Retinal pigment epithelial cell (primary cell): ENCODE measurements at regions not wholly inside any gene's neighbourhood (a gene's known extent, or its start where the extent isn't known, plus 50 kb on each side); places are given as distances from the start of the nearest gene placed in this dataset.

Experiments
- DNase-seq: peaks from one replicate; pipeline ENCODE4 v3.0.0-alpha.2; 2010; ENCODE audit warnings: low read depth
- H3K4me3 ChIP-seq: 2 replicates; pipeline ENCODE4 v1.5.1; 2011; ENCODE audit warnings: mild to moderate bottlenecking, low read length, control low read depth, moderate library complexity
- TF ChIP-seq, protein P1 (sequence below): conservative IDR thresholded peaks from 2 replicates; pipeline ENCODE4 v1.5.1; 2011; ENCODE audit warnings: low read depth, low read length, control low read depth, inconsistent platforms

DNA sequence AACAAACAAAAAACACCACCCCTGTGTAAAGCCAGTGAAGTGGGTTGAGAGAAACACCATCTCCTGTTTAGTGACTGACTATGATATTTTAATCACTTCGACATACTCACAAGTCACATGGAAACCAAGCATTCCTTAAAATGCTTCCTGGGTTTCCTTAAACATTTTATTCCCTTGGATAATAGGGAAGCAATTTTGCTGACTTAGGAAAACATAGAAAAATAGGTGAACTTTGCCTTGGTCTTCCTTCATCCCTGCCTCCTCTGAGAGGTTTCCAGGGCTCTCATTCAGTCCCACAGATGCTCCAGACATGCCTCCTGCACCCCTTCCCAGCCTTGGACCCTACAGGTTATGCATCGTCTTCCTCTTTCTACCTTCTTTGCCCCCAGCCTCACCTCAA, 122.6 kb upstream of the SERPINE2 start:
- TF ChIP-seq, protein P1, sequence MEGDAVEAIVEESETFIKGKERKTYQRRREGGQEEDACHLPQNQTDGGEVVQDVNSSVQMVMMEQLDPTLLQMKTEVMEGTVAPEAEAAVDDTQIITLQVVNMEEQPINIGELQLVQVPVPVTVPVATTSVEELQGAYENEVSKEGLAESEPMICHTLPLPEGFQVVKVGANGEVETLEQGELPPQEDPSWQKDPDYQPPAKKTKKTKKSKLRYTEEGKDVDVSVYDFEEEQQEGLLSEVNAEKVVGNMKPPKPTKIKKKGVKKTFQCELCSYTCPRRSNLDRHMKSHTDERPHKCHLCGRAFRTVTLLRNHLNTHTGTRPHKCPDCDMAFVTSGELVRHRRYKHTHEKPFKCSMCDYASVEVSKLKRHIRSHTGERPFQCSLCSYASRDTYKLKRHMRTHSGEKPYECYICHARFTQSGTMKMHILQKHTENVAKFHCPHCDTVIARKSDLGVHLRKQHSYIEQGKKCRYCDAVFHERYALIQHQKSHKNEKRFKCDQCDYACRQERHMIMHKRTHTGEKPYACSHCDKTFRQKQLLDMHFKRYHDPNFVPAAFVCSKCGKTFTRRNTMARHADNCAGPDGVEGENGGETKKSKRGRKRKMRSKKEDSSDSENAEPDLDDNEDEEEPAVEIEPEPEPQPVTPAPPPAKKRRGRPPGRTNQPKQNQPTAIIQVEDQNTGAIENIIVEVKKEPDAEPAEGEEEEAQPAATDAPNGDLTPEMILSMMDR = no peak
- H3K4me3 ChIP-seq = no peak overlapping the region

DNA sequence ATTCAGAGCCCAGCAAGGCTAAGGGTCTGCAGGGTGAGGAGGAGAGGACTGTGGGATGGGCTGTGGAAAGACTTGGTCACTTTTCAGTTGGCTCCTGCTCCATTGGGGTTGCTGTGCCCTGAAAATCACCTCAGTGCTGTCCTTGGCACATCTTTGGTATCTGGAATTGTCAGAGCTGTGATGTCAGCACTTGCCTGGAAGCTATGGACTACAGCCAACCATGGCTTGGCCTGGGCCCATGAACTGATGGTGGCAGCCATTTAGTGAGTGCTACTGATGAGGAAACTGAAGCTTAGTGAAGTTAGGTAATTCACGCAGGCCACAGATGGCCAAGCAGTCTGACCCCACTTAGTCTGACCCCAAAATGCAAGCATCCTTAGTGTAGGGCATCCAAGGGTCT, 121.8 kb upstream of the SERPINE2 start:
- TF ChIP-seq, protein P1 = no peak
- H3K4me3 ChIP-seq = no peak overlapping the region
- no peak for DNase-seq

More for the DNA sequence above, 122.6 kb upstream of the SERPINE2 start:
- DNase-seq = no peak

DNA sequence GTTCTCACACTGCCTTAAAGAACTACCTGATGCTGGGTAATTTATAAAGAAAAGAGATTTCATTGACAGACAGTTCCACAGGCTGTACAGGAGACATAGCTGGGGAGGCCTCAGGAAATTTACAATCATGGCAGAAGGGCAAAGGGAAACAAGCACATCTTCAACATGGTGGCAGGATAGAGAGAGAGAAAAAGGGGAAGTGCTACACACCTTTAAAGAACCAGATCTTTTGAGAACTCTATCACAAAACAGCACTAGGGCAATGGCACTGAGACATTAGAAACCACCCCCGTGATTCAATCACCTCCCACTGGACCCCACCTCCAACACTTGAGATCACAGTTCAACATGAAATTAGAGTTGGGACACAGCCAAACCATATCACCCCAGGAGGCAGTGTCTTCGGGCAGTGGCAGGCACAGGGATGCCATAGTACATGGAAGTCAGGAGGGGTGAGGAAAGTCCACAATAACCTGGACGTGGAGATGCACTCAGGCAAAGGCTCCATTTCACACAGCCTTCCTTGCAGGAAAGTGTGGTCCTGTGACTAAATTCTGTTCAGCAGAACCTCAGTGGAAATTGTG, 120.4 kb upstream of the SERPINE2 start:
- no peak overlapping the region for H3K4me3 ChIP-seq
- TF ChIP-seq, protein P1 = no peak
- DNase-seq = no peak

DNA sequence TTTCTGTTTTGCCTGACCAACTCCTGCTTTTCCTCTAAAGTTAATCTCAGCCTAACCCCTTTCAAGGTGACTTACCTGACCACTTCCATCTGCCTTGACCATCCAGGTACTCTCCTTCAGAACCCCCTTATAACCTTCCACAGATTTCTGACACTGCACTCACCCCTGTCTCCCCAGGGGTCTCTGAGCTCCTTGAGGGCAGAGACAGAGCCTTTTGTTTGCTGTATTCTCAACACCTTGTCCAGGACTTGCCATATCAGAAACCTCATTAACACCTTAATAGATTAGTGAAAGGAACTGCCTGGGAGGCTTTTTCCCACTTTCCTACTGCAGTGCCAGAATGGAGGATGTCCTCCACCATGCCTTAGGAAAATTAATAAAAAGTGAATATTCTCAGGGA, 119.7 kb upstream of the SERPINE2 start:
- no peak for DNase-seq
- no peak overlapping the region for H3K4me3 ChIP-seq
- TF ChIP-seq, protein P1 = no peak

DNA sequence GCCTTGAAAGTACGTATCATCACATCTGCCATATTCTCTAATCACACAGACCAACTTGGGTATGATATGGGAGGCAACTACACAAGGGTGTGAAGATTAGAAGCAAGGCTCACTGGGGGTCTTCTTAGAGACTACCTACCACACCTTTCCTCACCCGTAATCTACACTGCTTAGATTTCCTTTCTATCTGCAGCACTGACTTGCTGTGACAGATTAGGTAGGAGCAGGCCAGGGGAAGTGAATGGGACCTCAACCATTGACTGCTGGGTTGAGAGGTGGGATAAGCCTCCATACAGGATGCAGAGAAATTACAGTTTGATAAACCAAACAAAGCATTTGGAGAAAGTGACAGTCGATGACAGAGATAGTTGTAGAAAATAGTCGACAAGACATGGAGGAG, 119.0 kb upstream of the SERPINE2 start:
- TF ChIP-seq, protein P1 = no peak
- no peak for DNase-seq

DNA sequence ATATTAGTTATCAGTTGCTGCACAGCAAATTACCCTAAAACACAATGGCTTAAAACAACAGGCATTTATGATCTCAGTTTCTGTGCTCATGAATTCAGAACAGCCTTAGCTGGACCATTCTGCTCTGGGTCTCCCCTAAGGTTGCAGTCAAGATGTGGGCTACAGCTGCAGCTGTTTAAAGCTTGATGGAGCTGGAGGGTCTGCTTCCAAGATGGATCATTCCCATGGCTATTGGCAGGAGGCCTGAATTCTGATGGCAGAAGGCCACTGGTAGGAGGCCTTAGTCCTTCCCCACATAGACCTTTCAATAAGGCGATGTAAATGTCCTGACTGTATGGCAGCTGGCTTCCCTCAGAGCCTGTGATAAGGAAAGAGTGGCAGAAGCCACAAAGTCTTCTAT, 118.6 kb upstream of the SERPINE2 start:
- no peak for DNase-seq
- TF ChIP-seq, protein P1 = no peak
- H3K4me3 ChIP-seq = no peak overlapping the region

More for the DNA sequence above, 119.0 kb upstream of the SERPINE2 start:
- no peak overlapping the region for H3K4me3 ChIP-seq

DNA sequence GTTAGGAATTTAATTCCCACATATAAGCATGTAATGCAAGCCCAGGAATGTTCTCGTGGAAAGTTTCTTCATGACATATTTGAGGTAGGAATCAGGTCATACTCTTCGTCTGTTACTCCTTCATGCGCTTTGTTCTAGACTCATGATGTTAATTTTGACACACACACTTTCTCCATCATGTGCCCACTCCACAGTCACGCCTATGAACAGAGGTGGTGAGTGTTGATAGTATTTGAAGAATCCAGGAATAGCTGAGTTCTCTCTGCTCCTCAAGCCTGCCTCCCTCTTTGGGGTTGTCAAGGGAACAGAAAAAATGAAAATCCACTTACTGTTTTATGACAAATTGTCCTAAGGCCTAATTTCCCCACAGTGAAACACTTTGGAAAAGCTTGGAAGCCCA, 117.3 kb upstream of the SERPINE2 start:
- TF ChIP-seq, protein P1 = no peak
- H3K4me3 ChIP-seq = no peak overlapping the region
- no peak for DNase-seq
